Kidney tubule cell (primary cell): ENCODE measurements at regions not wholly inside any gene's neighbourhood (a gene's known extent, or its start where the extent isn't known, plus 50 kb on each side); places are given as distances from the start of the nearest gene placed in this dataset.

ENCODE experiments used
- DNase-seq: peaks from one replicate; pipeline ENCODE4 v3.0.0-alpha.2; 2018; ENCODE audit warnings: low spot score

DNA sequence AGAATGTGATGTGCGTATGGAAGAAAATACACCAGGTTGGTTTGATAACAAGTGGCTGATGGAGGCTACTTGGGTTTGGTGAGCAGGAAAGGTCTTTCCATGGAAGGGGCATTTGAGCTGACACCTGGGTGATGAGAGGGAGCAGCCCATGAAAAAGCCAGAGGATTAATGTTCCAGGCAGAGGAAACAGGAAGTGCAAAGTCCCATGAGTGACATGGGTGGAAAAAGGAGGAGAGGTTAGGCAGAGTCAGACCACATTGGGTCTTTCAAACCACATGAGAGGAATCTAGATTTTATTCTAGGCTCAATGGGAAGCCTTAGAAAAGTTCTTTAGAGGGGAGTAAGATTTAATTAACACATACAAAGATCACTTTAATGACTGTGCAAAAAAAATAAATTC lies 195.7 kb downstream of the LRATD1 start:
- DNase-seq, result peak; percentile 2

- DNase-seq, result peak; percentile 20
Measured at GRCh38 chr2:14828968-14829367, 196.5 kb downstream of the LRATD1 start.

GRCh38 chr2:14831458-14831857 lies 198.9 kb downstream of the LRATD1 start:
- DNase-seq, result peak; percentile 9

GRCh38 chr2:14843507-14844204 lies 211.1 kb downstream of the LRATD1 start:
- DNase-seq, result no peak

DNA sequence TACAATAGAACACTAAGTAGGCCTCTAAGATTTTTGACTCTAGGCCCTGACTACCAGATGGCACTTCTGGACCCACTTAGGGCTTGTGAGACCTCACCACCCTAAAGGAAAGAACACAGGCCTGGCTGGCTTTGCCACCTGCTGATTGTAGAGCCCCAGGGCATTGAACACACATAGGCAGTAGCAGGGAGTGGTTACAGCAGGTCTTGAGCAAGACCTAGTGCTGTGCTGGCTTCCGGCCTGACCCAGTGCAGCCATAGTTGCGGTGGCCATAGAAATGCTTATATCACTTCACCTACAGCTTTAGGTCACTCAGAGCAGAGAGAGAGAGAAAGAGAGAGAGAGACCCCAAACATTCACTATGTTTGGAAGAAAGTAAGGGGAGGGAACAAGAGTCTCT lies 223.2 kb downstream of the LRATD1 start:
- no peak for DNase-seq

- peak; percentile 35 for DNase-seq
Measured at GRCh38 chr2:14861181-14861580, 228.7 kb downstream of the LRATD1 start.

GRCh38 chr2:14866736-14867352 lies 234.3 kb downstream of the LRATD1 start:
- DNase-seq, result no peak

DNA sequence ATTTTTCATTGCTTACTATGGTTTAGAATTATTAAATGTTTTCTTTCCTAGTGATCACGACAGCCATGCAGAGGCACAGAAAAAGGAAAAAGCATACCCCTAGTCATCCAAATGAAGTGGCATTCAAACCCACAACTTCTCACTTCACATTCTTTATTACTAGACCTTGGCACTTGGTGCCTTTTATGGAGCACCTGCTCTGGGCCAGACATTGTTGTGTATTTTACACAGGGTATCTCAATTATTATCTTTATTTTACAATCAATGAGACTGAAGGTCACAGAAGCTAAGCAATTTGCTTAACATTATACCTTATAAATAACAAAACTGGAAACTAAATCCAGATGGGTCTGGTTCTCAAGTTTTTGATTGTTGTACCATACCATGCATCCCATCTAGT lies 235.3 kb downstream of the LRATD1 start:
- no peak for DNase-seq

- DNase-seq, result no peak
Measured at GRCh38 chr2:14872779-14873325, 240.3 kb downstream of the LRATD1 start.

DNA sequence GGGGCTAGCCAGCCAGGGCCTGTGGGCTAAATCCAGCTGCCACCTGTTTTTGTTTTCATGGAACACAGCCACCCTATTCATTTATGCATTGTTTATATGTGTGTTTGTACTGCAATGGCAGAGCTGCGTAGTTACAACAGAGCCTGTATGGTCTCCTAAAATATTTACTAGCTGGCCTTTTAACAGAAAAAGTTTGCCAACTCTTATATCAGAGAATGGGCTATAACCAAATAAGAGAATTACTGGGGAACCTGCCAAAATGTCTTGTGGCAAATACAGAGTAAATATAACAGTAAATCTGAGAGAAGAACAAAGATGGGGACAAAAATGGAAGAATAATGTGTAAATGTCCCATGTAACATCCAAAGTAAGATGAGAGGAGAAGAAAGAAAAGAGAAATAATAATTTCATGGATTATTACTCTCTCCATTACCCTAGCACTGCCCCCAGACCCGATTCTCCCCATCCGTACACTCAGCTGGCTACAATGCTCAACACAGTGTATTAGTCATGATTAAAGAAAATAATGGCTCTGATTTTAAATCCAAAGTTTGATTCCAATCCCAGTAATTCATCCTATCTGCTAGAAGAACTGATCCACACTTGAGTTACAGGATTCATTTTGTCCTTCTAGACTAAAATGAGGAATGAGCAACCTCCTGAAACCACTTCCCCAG lies 249.3 kb downstream of the LRATD1 start:
- no peak for DNase-seq

- peak; percentile 76 for DNase-seq
Measured at GRCh38 chr2:14884651-14885050, 252.1 kb downstream of the LRATD1 start.

- DNase-seq, result no peak
Measured at GRCh38 chr2:14891546-14891945, 259.0 kb downstream of the LRATD1 start.

GRCh38 chr2:14896330-14897030 lies 264.0 kb downstream of the LRATD1 start:
- DNase-seq, result no peak

GRCh38 chr2:14899621-14900414 lies 267.3 kb downstream of the LRATD1 start:
- DNase-seq, result no peak

- no peak for DNase-seq
Measured at GRCh38 chr2:14901737-14902136, 269.2 kb downstream of the LRATD1 start.

- DNase-seq, result no peak
Measured at GRCh38 chr2:14902953-14903352, 270.4 kb downstream of the LRATD1 start.

DNA sequence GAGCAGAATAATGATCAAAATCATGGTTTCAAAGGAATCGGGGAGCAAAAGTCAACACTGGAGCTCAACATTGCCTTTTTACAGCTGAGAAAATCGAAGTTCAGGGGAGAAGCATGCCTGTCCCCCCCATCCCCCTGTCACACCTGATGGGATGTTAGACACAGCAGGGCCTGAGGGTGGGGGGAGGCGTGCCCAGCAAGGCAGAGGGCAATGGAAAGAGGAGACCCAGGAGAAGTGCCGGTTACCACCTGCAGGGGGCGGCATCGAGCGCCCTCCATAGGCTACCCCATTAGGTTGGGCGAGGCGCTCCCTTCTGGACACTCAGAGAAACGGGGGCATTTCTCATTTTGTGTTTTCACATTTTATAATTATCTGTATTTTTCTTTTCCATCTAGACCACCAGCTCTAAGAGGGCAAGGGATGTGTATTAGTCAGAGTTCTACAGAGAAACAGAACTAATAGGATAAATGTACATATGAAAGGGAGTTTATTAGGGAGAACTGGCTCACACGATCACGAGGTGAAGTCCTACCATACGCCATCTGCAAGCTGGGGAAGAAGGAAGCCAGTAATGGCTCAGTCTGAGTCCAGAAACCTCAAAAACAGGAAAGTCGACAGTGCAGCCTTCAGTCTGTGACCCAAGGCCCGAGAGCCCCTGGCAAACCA lies 271.3 kb downstream of the LRATD1 start:
- DNase-seq, result peak; percentile 30

- peak; percentile 26 for DNase-seq
Measured at GRCh38 chr2:14904378-14904777, 271.9 kb downstream of the LRATD1 start.

GRCh38 chr2:14905571-14905970 lies 273.1 kb downstream of the LRATD1 start:
- DNase-seq, result no peak

GRCh38 chr2:14907014-14907612 lies 274.6 kb downstream of the LRATD1 start:
- no peak for DNase-seq

DNA sequence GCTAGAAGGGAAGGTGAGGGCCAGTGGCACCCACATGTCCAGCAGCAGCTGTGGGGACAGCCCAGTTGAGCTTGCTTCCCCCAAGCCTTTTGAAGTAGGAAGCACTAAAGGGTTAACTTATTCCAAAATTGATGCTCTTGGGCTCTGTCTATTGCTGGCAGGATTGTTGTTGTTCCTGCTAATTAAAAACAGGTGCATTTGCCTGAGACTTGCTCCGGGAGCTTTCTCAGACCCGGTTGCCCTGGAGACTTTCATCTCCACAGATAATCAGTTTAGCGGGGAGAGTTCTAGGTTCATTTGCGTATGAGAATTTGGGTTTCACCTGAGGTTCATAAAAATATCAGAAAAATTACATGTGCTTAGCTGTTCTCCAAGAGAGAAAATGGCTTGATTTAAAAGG lies 277.3 kb downstream of the LRATD1 start:
- DNase-seq, result no peak
